ENCODE measurements at regions not wholly inside any gene's neighbourhood (a gene's known extent, or its start where the extent isn't known, plus 50 kb on each side); places are given as distances from the start of the nearest gene placed in this dataset.

- DNase-seq, result no peak
Observed at GRCh38 chr10:8725343-8725742, 670.9 kb downstream of the GATA3 start.

- DNase-seq, result no peak
Observed at GRCh38 chr10:8726084-8726778, 671.7 kb downstream of the GATA3 start.

- no peak for DNase-seq
Observed at GRCh38 chr10:8726779-8727084, 672.2 kb downstream of the GATA3 start.

GRCh38 chr10:8731121-8732095, 676.9 kb downstream of the GATA3 start:
- no peak for DNase-seq

DNA sequence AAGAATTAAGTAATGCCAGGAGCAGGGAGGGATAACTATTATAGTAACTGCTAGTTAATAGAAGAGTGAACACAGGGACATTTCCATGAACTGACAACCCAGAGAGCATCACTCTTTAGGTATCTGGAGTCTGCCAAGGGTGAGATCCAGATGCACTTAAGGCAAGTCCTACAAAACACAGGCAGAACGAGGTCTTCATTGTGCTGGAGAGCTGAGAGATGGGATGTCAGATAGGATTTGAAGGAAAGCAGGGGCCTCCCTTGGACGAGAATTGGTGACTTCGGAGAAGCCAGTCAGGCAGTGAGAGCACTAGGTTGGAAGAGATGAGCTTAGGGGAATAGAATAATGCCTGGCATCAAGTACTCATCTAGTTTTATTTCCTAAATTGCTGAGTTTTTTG, 684.5 kb downstream of the GATA3 start:
- DNase-seq, result no peak

DNA sequence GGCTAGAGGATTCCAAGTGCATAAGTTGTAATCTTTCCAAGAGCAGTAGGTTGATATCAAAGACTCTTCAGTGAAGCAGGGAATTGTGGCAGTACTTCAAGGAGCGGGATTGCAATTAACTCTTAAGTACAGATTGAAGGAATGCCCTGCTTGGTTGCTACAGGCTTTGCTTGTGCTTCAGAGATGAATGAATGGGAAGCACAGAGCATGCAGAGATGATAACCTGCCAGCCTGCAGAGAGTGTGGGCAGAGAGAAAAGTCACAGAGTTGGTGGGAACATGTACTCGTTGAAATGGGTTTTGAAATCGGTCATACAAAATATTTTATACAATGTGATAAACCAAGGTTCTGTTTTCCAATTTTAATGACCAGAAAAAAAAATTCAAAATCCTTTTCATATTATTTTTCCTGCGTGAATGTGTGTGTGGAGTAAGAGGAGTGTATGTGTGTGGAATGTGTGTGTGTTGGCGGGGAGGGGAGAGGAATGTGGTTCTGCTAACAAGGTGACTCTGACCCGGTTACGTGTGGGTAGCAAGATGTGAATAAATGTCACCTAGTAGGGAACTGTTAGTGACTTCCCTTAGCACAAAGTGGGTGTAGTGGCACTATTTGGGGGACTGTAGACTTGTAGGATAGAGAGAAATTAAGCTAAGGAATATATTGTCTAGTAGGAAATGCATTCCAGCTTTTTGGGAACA, 697.8 kb downstream of the GATA3 start:
- DNase-seq, result no peak

DNA sequence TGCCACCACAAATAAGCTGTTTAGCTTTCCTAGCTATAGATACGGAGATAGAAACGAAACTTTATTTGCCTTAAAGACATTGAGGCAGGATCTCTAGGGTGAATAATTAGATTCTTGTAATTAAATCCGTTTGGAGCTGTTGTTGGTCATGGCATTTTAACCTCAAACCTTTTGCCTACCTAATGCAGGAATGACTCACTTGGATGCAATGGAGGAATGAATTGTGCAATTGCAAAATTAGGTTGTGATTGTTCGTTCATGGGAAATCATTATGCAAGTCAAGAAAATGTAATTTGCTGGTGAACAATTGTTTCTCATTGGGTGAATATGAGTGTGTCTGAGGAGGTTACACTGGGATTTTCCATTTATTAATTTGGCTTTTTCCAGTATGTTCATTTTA, 703.5 kb downstream of the GATA3 start:
- DNase-seq, result no peak

DNA sequence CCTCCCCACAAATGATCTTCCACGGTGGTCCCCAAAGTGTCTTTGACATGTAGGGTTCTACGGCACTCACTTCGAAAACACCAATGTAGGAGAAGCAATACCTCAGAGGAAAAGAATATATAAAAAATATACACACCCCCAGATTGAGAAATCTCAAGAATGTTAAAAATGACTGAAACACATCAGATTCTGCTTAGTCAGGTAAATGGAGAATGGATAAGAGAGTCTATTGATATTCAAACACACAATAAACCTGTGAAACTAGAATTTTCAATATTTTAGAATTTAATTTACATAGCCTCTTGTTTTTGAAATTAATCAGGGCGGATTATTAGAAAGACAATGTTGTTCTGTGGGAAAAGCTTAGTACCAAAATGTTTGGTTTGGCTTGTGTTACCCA, 712.4 kb downstream of the GATA3 start:
- no peak for DNase-seq

DNA sequence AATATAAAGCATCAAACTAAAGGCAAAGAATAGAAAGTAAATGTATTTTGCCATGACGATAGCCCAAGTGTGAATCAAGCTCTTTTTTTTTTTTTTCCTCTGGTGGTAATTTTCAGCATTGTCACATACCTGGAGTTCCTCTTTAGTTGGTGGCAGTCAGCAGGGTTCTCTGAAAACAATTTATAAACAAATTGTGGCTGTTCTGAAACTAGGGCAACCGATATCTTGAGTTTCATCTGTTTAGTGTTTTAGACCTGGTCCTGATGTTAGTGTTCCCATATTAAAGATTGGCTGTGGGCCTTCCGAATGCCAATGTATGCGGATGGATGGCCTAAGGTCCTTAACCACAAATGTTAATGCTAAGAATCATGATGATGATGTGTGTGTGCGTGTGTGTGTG, 713.1 kb downstream of the GATA3 start:
- no peak for DNase-seq

DNA sequence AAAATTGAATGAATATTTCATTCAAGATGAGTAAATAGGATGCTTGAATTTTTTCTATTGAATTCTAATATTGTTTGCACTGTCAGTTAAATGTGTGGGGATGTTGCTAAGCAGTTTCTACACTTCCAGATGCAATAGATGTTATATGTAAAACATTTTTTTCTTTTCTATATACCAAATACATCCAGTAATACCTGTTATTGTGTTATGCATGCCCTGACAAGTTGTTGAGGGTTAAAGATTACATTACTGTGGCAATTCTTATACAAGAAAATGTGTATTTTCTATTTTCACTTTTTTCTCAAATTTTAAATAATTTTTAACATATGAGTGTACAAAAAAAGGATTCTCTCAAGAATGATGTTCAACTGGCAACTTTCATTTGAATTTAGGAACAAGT, 713.9 kb downstream of the GATA3 start:
- DNase-seq, result no peak

DNA sequence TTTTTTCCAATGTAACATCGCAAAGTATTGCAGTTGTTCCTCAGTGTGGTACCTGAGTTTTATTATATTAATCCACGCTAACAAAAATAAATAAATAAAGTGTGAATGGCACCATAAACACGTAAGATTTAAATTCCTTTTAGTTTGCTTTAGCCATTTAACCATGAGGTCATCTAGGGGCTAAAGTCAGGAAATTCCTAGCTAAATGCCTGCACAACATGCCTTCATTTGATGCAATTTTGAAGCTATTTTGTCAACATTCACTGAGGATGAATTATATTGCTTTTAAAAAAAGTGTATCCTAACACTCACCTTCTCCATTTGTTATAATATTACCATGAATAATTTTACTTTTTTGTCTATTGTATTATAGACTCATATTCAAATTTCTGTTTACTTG, 714.4 kb downstream of the GATA3 start:
- no peak for DNase-seq

DNA sequence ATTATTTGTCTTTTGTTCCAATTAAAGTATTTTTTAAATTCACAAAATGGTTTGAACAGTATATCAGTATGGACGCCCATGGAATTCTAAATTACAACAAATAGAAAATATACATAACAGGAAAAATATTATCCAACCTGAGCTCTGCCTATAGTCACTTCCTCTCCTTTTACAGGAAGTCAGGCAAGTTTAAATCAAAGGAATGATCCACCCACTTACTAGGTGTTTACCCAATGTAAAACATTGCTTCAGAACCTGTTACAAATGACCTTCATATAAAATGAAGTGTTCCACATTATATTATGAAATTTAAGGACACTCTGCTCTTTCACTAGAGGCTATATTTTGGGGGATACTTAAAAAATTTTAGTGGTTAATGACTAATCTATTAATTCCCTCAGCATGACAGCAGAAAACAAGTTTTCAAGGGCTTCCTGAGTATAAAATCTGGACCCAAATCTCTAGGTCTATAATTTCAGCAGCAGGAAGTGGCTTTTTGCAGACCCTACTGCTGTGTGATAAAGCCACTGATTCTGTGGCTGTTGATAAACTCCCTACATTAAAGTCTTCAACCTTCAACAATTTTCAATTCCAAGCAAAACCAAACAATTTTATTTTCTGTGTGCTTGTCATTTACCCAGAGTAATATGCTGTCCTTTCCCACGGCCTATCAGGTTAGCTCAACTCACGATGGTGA, 722.6 kb downstream of the GATA3 start:
- no peak for DNase-seq

DNA sequence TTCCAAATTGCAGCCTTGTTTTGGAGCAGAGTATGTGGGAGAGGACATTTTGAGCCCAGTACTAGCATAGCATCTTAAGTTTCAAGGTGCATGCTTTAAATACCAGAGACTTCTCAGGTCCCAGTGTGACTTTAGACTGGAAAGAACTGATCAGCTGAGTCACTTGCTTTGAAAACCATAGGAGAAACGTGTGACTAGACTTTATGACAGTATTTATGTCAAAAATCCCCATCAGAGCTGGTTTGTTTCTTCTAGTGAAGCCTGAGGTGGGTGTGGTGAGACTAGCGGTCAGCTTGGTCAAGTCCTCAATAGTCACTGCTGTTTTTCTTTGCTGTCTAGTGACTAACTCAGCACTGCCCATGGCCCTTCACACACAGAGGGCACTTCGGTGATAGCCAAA, 724.2 kb downstream of the GATA3 start:
- DNase-seq, result no peak

GRCh38 chr10:8787649-8788048, 733.2 kb downstream of the GATA3 start:
- no peak for DNase-seq

DNA sequence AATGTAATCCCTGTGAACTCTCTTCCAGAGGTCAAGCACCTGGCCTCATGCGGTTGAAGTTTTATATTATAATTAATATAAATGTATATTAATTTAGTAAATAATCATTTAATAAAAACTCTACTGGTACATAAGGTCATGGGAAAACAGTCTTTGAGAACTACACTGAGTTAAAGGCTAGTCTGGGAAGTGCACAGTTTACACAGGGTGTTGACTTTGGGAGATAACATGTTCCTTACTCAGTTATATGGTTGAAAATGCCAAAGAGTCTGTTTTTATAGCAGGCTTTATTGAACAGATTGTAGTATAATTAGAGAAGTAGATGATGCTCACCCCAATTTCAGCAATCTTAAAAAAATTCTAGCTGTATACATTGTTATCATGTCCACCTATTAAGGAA, 735.9 kb downstream of the GATA3 start:
- DNase-seq, result no peak

DNA sequence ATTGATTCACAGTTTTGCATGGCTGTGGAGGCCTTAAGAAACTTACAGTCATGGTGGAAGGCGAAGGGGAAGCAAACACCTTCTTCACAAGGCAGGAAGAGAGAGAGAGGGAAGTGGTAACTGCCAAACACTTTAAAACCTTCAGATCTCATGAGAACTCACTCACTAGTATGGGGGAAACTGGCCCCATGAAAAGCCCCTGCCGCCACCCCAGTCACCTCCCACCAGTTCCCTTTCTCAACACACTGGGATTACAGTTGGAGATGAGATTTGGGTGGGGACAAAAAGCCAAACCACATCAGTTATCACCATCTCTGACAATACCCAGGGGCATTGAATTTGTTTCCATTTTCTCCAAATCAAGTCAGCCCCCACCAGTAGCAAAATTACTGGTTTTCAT, 740.4 kb downstream of the GATA3 start:
- DNase-seq, result no peak

GRCh38 chr10:8800426-8800825, 745.9 kb downstream of the GATA3 start:
- no peak for DNase-seq

DNA sequence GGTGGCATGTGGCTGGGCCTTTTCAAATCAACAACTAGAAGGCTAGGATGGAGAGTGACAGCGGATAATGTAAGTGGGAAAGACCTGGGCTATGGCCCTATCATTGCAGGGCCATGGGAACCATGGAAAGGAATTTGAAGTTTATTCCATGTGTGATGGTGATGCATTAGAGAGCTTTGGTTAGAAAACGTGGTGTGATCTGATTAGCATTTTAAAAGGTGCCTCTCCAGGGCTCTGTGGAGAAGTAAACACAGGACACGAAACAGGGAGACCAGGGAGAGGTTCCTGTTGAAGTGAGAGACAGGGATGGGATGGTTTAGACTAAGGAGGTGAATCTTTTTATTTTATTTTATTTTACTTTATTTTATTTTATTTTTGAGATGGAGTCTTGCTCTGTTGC, 749.5 kb downstream of the GATA3 start:
- no peak for DNase-seq

DNA sequence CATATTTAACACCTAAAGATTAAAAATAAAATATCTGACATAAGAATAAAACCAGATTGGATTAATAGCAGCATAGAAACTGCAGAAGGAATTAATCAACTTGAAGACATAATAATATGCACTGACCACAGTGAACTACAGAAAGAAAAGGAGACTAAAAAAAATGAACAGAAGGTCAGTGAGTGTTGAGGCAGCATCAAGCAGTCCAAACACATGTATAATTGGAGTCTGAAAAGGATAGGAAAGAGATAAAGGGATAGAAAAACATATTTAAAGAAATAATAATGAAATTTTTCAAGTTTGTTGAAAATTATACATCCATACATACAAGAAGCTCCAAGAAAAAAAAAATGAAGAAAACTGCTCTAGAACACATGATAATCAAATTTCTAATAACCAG, 756.2 kb downstream of the GATA3 start:
- no peak for DNase-seq

DNA sequence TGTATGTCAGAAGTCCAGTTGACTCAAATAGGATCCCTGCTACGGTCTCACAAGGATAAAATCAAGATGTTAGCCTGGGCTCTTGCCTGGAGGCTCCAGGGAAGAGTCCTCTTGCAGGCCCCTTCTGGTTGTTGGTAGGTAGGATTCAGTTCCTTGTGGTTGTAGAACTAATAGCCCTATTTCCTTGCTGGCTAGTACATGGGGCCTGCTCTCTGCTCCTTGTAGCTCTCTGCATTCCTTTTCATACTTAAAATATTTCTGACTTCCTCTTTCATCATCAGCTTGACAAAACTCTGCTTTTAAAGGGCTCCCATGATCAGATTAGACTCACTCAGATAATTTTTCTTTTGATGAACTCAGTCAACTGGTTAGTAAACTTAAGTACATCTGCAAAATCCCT, 756.7 kb downstream of the GATA3 start:
- no peak for DNase-seq

- no peak for DNase-seq
Observed at GRCh38 chr10:8815969-8816368, 761.5 kb downstream of the GATA3 start.

- no peak for DNase-seq
Observed at GRCh38 chr10:8817299-8817698, 762.8 kb downstream of the GATA3 start.

GRCh38 chr10:8825611-8826010, 771.1 kb downstream of the GATA3 start:
- no peak for DNase-seq
